NCI-H82 treated with DMSO at 0.1 percent for 48 hours (cell line): ENCODE measurements at regions not wholly inside any gene's neighbourhood (a gene's known extent, or its start where the extent isn't known, plus 50 kb on each side); places are given as distances from the start of the nearest gene placed in this dataset.

Experiments
- DNase-seq: peaks from one replicate; lab custom pipeline; 2025; ENCODE audit not compliant: unreplicated experiment; lab: John Stamatoyannopoulos, UW

DNA sequence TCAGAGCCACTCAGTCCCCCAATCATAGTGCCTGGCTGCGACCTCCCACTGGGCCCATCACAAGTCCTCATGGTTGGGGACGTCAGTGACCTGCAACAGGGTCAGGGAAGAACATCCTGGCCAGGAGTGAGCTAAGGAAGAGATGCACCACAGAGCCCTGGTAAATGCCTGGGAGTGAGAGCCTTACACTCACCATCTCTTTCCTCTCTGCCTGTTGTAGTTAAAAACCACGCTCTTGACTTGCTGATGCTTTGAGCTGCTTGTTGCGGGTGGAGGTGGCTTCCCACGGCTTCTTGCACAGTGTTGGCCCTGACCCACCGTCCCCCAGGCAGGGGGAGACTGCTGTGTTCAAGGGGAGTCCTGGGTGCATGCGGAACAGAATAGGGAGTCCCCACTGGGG, 91.1 kb upstream of the RGMA start:
- no peak for DNase-seq

DNA sequence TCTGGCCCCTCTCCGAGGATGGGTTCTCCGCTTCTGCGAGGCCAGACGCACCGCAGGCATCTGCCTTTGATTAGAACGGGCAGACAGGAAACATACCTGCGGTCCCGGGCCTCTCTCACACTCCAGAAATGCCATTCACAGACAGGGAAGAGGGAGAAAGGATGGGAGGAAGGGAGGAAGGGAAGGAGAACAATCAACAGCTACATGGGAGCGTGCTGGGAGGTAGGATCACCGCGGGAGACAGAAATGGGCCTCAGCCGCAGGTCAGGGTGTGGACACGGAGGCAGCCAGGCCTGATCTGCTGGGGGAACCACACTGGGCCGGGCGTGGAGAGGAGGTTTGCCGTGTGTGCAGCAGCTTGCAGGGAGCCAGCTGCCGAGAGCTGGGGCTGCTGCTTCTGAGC, 90.7 kb upstream of the RGMA start:
- no peak for DNase-seq

DNA sequence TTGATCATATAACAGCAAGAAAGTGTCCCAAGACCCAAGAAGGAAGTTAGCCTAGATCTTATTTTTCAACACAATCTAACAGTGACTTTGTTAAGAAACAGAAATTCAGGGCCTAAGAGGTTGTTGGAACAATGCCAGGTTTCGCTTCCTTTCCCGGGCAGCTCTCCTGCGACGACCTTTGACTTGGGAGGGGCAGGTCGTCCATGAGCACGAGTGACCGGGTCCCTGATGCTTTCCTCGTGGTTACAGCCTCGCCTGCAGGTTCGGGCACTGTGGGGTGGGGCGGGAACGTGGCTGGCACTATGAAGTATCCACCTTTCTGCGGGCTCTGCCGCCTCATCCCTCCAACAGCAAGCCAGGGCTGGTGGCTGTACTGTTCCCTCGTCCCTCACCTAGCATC, 90.1 kb upstream of the RGMA start:
- DNase-seq: no peak

DNA sequence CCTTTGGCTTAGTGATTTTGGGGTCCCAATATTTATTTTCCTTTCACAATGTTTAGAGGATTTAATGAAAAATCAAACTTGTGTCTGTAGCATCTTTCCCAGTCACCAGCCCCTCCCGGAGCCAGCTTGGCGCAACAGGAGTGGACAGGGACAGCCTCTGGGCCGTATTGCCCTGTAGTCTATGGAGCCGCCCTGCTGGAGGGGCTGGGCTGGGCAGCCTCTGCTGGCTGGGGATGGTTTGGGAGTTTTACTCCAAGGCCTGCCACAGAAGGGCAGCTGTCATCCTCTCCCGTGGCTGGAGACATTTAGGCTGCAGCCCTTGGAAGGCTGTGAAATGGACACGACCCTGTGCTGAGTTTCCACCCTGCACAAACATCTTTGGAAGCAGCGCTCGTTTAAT, 89.4 kb upstream of the RGMA start:
- DNase-seq: no peak

DNA sequence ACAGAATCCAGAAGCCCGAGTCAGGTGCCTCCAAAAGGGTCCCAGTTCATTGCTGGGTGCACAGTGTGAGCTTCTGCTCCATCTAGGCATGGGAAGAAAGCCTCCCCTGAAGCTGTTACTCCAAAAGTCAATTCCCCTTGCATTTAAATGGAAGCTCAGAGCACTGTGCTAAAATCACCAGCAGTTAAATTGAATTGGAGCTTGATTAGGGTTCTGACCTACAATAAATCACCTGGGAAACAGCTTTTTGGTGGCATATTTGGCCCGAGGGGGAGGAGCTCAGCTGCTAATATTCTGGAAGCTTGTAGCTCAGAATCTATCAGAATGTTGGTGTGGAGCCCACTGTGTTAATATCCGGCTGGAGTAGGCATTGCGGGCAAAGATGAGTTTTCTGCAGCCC, 87.1 kb upstream of the RGMA start:
- no peak for DNase-seq

DNA sequence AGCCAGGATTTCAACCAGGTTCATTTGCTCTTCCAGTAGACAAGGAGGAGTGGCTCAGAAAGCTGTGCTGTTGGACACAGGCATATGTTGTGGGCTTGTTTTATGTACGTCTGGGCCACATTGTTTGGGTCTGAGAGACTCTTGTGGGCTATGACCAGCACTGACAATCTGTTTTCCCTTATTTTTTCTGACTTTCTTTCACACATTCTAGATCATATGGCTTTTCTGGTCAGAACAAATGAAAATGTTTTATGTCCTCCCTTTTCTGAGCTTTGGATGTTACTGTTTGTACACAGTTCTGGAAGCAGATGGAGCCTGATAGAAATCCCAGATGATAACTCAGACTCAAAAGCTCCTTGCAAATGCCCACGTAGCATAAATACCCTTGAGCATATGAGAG, 85.8 kb upstream of the RGMA start:
- DNase-seq: no peak

DNA sequence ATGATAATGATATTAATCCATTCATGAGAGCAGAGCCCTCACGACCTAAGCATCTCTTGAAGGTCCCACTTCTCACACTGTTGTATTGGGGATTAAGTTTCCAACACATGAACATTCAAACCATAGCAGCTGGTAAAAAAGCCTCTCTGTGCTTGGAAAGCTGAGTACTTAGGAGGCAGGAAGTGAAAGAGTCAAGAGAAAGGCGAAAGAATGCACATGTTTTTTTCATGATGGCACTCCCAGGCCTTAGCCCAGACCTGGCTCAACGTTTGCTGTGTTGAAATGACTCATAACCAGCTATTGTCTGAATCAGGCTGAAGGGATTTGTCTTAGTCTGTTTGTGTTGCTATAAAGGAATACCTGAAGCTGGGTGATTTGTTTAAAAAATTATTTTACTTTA, 84.4 kb upstream of the RGMA start:
- DNase-seq: no peak

DNA sequence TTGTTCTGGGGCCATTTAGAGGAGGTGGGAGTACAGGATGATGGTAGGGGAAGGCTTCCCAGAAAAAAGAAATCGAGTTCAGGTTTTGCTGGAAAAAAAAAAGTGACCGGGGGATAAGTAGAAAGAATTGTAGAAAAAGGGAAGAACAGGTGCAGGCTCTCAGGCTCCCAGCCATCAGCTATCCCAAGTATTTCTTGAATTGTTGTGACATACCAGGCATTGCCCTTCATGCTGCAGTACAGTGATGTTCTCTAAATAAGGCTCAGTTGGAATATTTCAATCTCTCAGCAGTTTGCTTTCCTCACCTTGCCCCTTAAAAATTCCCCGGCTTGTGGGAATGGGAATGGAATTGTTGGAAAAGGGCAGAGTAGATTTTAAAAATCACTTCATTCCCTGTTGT, 82.5 kb upstream of the RGMA start:
- DNase-seq: no peak

DNA sequence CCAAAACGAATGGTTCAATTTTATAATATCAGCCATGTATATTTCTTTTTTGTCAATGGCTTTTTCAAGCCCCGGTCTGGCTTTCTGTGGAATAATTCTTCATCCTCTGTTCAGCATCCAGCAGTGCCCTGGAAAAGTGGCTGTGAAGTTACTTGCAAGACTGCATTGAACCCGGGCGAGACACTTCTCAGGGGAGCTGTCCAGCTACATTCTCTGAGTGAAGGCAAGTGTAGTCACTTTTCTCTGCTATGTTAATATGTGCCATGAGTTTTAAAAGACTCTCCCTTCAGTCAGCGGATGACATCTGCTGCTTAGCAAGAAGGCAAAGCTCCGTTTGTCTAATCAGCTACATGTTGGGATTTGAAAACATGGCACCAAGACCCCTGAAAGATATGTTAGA, 81.3 kb upstream of the RGMA start:
- DNase-seq: no peak

DNA sequence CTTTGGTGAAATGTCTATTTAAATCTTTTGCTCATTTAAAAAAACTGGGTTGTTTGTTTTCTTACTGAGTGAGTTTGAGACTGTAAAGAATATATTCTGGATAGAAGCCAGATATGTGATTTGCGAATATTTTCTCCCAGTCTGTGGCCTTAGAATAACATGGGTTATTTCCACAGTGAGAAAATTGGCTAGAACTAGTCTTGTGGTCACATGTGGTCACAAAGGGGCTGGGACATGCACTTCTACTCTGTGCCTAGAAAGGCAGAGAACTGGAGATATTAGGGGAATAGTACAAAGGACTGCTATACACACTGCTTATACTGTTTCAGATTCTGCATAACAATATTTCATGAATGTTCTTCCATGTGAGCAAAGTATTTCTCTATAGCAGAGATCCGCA, 79.9 kb upstream of the RGMA start:
- no peak for DNase-seq

DNA sequence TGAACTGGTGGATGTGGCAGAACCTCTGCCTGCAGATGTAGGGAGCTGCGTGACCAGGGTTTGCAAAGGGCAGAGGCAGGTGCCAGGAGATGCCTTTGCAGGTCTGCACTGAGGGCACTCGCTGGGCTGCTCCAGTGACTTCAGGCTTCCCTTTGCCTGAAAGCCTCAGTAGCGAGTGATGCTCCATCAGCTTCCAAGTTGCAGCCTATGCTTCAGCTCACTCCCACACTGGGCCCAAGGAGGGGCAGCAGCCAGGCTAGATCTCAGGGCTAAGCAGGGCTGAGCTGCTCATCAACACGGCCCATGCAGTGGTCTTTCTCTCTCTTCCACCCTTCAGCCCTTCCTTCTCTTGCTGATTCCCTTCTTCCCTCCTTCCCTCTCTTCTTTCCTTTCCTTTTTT, 78.3 kb upstream of the RGMA start:
- no peak for DNase-seq

DNA sequence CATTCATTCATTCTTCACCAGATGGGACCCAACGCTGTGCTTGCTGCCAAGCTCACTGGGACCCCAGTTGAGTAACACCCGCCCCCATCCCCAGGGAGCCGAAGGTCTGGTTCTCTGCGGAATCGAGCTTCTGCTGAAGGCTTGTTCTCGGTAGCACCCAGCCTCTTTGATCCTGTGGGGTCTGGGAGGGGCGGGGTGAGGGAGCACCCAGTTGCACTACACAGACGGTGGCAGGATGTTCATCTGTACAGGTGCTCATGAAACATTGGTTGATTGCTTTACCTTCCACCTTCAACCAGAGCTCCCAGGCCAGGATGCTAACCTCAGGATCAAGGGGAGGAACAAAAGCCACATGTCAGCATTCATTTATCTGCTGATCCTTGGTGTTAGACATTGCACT, 77.7 kb upstream of the RGMA start:
- no peak for DNase-seq

DNA sequence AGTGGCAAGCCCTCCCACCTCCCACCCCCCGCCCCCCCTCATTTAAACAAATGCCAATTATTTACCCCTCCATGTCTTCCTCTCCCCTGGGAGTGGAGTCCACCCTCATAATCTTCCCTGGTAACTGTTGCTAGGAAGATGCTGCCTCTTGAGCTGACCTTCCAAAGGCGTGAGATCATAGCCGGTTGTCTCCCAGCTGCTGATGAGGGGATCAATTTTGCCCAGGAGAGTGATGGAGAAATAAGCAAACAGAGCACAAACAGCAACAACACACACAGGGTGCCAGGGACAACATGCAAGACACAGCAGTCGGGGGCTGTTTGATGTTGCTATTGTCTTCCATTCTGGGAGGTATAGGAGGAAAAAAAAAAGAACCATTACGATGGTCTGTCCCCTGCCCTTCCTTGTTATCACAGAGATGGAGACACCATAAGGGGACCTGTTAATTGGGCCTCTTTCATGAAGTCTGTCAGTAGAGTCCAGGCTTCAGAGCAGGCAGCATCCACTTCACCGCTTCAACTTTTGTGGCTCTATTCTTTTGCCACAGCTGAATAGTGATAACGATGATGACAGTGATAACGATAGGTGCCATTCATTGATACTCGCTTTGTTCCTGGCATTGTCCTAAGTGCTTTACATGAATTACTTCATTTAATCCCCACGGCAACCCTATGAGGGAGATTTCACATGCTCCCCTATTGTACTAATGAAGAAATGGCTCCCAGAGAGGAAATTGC, 76.9 kb upstream of the RGMA start:
- DNase-seq: no peak

DNA sequence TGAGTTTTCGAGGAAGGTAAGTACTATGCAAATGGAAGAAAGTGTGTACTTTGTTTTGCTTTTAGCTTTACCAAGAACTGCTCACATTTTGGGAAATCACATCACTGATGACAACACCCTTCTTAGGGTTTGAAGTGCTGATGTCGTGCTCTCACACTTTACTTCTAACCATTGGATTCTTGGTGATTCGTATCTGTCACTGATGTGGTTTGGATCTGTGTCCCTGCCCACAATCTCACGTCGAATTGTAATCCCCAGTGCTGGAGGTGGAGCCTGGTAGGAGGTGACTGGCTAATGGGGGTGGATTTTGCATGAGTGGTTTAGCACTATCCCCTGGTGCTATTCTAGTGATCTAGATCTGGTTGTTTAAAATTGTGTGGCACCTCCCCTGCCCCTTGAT, 75.4 kb upstream of the RGMA start:
- DNase-seq: no peak

DNA sequence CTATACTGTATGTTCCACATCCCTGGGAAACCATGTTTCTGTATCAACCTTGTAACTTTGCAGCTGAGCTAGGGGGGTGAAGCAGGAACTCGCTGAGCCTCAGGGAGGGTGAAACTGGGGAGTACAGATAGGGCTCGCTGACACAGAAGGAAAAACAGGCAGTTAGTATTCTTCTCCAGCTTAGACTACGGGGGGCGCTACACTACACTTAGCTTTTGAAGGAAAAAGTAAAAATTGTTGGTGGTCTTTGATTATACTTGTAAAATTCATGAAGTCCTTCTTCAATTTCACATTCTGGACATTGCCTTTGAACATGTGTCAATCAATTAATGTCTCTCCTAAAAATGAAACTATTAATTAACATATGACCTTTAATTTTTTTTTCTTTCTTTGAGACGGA, 73.5 kb upstream of the RGMA start:
- no peak for DNase-seq

DNA sequence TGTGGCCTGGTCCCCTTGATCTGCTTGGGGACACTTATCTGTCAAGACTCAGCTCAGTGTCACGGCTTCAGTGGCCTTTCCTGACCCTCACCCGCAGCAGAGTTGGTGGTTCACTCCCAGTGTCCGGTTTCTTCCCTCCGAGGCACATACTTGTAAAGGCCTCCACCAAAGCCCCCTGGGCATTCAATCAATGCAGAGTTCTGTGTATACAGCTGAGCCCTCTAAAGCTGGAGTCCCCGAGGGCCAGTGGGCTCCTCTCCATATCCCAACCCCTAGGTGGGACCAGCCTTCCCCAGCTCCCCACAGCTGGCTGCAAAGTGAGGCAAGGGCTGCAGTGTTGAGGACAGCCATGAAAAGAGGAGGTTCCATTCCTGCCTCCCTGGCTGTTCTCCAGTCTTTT, 70.9 kb upstream of the RGMA start:
- no peak for DNase-seq

DNA sequence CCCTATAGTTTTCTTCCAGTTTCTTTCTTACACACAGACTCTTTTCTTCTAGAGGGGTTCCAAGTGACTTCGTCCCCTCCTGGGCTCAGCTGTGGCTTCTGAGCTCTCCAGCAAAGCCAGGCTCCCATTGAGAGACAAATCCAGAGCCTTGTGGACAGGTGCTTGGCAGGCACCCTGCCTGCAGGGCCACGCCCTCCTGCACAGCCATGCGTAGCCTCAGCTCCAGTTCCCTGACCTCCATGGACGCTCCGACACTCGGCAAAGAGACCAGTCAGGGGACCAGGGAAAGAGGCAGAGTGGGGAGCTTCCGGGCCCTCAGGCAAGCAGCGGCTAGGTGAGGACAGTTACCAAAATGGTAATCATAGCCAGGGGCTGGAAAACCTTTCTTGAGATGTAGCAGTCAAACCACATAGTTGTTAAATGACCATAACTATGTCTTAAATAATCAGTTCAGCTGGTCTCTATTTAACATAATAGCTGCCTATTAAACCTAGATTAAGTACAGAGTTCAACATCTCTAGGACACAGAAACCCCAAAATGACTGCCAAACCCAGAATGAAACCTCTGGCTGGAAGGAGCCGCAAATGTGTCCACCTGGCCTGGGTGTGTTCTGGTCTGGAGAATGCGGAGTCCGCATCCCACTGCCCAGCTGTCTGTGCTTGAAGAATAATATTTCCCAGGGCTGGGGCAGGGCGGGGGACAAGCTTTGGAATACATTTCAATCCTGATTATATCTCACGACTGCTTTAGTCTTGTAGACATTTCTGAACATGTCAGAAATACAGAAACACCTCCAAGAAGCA, 69.3 kb upstream of the RGMA start:
- no peak for DNase-seq

DNA sequence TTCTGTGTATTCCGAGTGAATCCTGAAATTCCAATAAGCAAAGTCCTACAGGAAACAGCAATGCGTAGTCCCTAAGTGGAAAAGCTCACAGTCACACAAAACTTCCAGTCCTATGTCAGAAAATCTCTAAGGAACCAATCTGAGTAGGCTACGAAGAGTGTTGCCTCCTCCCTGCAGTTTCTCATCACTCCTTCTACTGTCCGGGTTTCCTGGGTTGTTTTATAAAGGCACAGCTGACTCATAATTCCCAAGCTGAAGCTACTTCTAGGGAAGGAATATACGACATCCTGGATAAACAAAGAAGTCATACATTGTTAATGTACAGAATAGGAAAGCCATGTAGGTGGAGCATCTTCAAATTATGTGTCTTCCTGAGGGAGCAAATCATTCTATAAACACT, 65.7 kb upstream of the RGMA start:
- DNase-seq: no peak

DNA sequence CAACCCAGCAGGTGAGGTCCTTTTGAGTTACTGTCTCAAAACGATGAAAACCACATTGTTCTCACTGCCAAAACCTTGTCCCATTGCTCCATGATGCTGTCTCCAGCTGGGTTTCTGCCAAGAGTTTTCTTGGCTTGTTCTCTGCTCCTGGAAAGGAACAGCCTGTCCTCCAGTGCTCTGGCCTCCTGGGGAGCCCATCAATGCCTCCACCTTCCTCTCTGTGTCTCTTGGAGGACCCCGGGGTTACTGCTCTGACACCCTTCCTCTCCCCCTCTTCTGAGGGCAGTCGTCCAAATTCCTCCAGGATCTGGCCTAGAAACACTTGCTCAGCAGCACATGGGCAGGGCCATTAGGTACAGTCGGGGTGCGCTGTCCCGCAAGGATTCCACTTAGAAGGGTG, 63.9 kb upstream of the RGMA start:
- DNase-seq: no peak

DNA sequence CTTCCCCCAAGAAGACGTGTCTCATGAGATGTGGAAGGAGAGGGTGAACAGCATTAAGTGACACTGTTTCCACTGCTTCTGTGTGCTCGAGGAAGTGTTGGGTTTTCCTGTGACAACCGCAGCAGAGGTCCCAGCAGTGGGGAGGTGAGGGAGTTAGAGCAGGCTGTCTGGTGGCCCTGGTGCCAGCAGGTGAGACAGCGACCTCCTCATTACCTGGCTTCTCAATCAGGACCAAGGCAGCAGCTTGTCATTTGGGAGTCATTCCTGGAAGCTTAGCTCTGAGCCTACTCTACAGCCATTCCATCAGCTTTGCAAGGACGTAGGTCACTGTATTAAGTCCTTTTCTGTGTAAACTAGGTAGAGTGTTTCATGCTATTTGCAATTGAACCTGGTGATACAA, 63.3 kb upstream of the RGMA start:
- no peak for DNase-seq

DNA sequence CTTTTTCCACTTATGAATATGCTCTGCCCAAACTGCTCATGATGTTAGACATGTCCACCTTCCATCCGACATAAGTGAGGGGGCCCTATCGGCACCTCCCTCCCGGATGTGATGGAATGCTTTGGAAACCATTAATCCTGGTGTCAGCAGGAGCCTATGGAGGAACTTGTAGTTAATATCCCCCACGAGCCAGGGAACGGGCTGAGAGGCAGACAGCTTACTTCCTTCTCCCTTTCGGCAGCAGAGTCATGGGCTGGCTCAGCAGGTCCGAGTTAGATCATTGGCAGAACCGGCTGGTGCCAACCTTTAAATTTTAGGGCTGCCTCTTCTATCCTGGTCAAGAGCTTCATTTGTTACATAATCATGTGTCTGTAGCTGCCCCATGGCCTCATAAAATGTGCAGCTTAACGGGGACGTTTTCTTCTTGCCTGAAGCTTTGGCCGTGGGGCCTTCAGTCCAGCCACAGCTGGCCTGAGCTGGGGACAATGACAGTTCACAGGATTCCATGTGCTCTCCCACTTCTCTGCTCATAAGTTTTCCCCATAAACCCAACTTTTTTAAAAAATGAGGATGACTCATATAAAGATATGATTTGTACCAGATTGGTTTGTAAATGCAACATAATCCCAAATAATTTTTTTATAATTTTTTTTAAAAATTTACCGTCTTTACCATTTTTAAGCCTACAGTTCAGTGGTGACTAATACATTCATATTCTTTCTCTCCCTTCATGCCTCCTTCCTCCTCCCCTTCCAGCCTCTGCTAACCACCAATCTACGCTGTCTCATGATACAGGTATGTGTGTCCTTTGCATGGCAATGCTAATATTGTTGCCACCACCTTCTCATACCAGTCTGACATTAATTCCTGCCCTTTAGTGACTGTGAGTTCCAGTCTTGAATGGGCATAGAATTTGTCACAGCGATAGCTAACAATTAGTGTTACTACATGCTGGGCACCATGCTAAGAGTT, 62.2 kb upstream of the RGMA start:
- no peak for DNase-seq

DNA sequence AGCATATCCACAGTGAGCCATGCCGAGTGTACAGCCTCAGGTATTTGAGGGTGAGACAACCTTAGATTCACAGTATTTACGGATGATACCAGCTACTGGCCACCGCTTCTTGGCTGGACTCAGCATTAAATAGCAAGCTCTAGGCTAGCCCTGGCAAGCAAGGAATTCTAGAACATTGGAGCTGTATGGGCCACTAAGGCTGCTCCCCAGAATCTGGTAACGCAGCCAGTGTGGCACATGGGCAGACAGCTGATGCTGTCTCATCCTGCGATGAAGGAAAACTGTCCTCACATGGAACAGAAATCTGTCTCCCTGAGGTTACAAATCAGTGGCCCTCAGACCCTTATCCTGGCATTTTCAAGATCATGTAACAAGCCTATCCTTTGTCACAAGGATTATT, 57.6 kb upstream of the RGMA start:
- no peak for DNase-seq
